Stimulated activated CD8-positive, alpha-beta memory T cell treated with anti-CD3 and anti-CD28 coated beads, Interleukin-4, amount 100 ng/mL, for 48 hours (primary cell): ENCODE measurements at regions not wholly inside any gene's neighbourhood (a gene's known extent, or its start where the extent isn't known, plus 50 kb on each side); places are given as distances from the start of the nearest gene placed in this dataset.
"Not testable (repeated sequence)": the region's sequence is repeated elsewhere in the genome, so short reads cannot be mapped to it uniquely, and the experiment has no call there.

ENCODE experiments used
- DNase-seq: peaks from one replicate; pipeline ENCODE4 v3.0.0-alpha.2; 2020

- no peak for DNase-seq
Observed at GRCh38 chr9:29209748-29210291, 1636.5 kb upstream of the C9orf72 start.

- DNase-seq, result no peak
Observed at GRCh38 chr9:29211003-29211579, 1637.8 kb upstream of the C9orf72 start.

- DNase-seq, result peak; percentile 64
Observed at GRCh38 chr9:29211580-29212396, 1638.5 kb upstream of the C9orf72 start.

GRCh38 chr9:29212397-29213387 lies 1639.4 kb upstream of the C9orf72 start:
- no peak for DNase-seq

GRCh38 chr9:29213417-29214153 lies 1640.3 kb upstream of the C9orf72 start, which contains the start of gene LINGO2:
Gene LINGO2 (minus strand): TSS chr9:29213601.
- no peak for DNase-seq

- DNase-seq, result no peak
Observed at GRCh38 chr9:29214154-29214689, 1640.9 kb upstream of the C9orf72 start.

- no peak for DNase-seq
Observed at GRCh38 chr9:29214690-29215253, 1641.5 kb upstream of the C9orf72 start.

- no peak for DNase-seq
Observed at GRCh38 chr9:29217966-29218365, 1644.7 kb upstream of the C9orf72 start.

- DNase-seq, result no peak
Observed at GRCh38 chr9:29220596-29221251, 1647.4 kb upstream of the C9orf72 start.

- no peak for DNase-seq
Observed at GRCh38 chr9:29228558-29228957, 1655.3 kb upstream of the C9orf72 start.

GRCh38 chr9:29230931-29231330 lies 1657.7 kb upstream of the C9orf72 start:
- DNase-seq, result no peak

GRCh38 chr9:29233193-29233592 lies 1659.9 kb upstream of the C9orf72 start:
- no peak for DNase-seq

GRCh38 chr9:29241320-29241719 lies 1668.0 kb upstream of the C9orf72 start:
- DNase-seq, result no peak

- no peak for DNase-seq
Observed at GRCh38 chr9:29245351-29245750, 1672.1 kb upstream of the C9orf72 start.

- DNase-seq, result not testable (repeated sequence)
Observed at GRCh38 chr9:29270400-29270799, 1697.1 kb upstream of the C9orf72 start.

- DNase-seq, result no peak
Observed at GRCh38 chr9:29282121-29282520, 1708.8 kb upstream of the C9orf72 start.

- no peak for DNase-seq
Observed at GRCh38 chr9:29285818-29286217, 1712.5 kb upstream of the C9orf72 start.

- DNase-seq, result no peak
Observed at GRCh38 chr9:29289365-29289764, 1716.1 kb upstream of the C9orf72 start.

- DNase-seq, result no peak
Observed at GRCh38 chr9:29290516-29290915, 1717.2 kb upstream of the C9orf72 start.

- no peak for DNase-seq
Observed at GRCh38 chr9:29297592-29297991, 1724.3 kb upstream of the C9orf72 start.

GRCh38 chr9:29311221-29311620 lies 1737.9 kb upstream of the C9orf72 start:
- DNase-seq, result no peak
